RWPE1 (cell line): ENCODE measurements at regions not wholly inside any gene's neighbourhood (a gene's known extent, or its start where the extent isn't known, plus 50 kb on each side); places are given as distances from the start of the nearest gene placed in this dataset.

ENCODE experiments used
- CTCF ChIA-PET: fragments of 350-600 bp; sonication (Branson Sonifier 250); formaldehyde crosslinking; extraction: SDS; loops from one replicate; lab custom pipeline; 2021; lab: Yijun Ruan, JAX
- POLR2A ChIA-PET: fragments of 400-600 bp; formaldehyde crosslinking; extraction: SDS; loops from one replicate; lab custom pipeline; 2020; ENCODE audit warnings: antibody characterized with exemption; ENCODE audit not compliant: low non-redundant PET; lab: Yijun Ruan, JAX
- DNase-seq: peaks from one replicate; pipeline ENCODE4 v3.0.0; 2012; ENCODE audit warnings: low spot score
- H3K27ac ChIP-seq: fragments of 450-650 bp; 2 replicates; pipeline ENCODE4 v1.5.1; 2017
- TF ChIP-seq, protein P1 (sequence below): fragments of 450-650 bp; conservative IDR thresholded peaks from 2 replicates; pipeline ENCODE4 v1.5.1; 2017; ENCODE audit warnings: low read depth, mild to moderate bottlenecking

- TF ChIP-seq, protein P1, sequence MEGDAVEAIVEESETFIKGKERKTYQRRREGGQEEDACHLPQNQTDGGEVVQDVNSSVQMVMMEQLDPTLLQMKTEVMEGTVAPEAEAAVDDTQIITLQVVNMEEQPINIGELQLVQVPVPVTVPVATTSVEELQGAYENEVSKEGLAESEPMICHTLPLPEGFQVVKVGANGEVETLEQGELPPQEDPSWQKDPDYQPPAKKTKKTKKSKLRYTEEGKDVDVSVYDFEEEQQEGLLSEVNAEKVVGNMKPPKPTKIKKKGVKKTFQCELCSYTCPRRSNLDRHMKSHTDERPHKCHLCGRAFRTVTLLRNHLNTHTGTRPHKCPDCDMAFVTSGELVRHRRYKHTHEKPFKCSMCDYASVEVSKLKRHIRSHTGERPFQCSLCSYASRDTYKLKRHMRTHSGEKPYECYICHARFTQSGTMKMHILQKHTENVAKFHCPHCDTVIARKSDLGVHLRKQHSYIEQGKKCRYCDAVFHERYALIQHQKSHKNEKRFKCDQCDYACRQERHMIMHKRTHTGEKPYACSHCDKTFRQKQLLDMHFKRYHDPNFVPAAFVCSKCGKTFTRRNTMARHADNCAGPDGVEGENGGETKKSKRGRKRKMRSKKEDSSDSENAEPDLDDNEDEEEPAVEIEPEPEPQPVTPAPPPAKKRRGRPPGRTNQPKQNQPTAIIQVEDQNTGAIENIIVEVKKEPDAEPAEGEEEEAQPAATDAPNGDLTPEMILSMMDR: no peak
- ChIA-PET POLR2A (no interaction called here), CTCF (no interaction called here)
- no peak overlapping the region for H3K27ac ChIP-seq
- no peak for DNase-seq
Observed at GRCh38 chr18:33854086-33854826, 276.2 kb downstream of the ASXL3 start.

DNA sequence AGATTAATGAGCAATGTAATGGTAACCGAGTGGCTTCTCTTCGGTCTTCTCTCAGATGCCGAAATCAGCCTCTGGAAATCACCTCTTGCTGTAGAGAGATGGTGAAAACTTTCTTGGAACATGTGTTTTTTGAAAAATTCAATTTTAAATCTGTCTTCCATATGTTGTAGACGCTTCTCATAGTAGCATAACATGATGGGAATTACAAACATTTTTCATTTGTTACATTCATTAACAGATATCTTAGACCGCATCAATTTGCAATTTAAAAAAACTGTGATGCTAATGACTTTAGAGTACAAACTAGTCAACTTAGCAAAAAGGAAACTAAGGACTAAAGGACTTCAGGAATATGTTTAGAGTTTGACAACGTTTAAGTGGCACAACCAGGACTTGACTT is 275.2 kb downstream of the ASXL3 start:
- ChIA-PET CTCF (no interaction called here), POLR2A (no interaction called here)
- H3K27ac ChIP-seq: no peak overlapping the region
- DNase-seq: no peak
- TF ChIP-seq, protein P1: no peak

DNA sequence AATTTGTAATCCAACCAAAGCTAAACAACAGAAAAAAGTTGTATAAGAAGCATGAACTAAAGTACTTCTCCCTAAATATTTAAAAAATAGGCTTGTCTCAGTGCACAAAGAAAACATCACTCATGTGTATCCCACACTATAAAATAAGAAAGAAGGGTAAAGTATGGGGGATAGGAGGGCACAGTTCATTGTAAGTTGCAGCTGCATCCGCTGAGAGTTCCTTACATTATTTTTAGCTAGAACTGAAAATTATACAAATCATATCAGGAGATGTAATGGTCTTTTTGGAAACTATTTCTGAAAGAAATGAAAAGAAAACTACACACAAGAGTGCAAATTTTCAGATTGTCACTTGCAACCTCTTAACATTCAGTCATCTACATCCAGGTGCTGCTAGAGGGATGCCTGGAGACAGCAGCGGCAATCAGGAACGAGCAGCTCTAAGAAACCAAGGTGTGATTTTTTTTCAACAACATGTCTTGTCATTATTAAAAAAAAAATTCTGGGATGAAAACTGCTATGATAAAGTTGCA is 273.6 kb downstream of the ASXL3 start:
- no peak for DNase-seq
- H3K27ac ChIP-seq: no peak overlapping the region
- POLR2A ChIA-PET: no interaction called here
- TF ChIP-seq, protein P1: no peak
- CTCF ChIA-PET: no interaction called here

GRCh38 chr18:33849731-33850130 is 271.7 kb downstream of the ASXL3 start:
- DNase-seq: no peak
- ChIA-PET POLR2A (no interaction called here), CTCF (interaction anchor here (0.7 kb wide), 1 partner anchor 96 kb away, joined by 4 read pairs; no protein-coding TSS in a partner anchor)
- no peak overlapping the region for H3K27ac ChIP-seq
- TF ChIP-seq, protein P1: no peak

- no peak for DNase-seq
- TF ChIP-seq, protein P1: no peak
- ChIA-PET CTCF (no interaction called here), POLR2A (no interaction called here)
- H3K27ac ChIP-seq: no peak overlapping the region
Observed at GRCh38 chr18:33844232-33844631, 266.2 kb downstream of the ASXL3 start.

DNA sequence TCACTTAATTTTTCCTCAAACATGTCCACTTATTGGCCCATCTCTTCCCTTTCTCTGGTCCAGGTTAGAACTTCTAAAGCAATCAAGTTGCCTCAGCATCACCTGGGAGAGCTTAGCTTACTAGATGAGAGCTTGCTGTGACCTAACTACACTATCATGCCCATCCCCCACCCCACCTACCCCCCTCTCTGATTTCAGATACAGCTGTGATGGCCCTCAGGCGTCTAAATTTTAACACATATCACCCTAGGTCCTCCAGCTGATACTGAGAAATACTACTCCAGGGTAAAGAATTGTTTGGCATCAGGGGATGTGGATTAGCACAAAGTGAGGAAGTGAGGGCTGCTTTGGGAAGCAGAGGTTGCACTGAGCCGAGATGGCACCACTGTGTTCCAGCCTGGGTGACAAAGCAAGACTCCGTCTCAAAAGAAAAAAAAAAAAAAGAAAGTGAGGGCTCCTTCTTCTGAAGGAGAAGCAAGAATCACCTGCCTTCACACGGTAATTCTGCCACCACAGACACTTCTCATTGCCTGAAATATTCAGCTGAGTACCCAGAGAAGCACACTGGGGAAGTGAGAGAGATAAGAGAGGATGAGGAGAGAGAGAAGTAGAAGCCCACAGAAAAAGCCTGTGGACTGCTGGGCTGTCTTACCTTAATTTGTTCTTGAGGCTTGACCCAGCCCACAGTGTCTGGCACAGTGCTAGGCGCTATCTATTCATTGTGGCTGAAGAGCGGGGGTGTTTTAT is 263.4 kb downstream of the ASXL3 start:
- CTCF ChIA-PET: no interaction called here
- POLR2A ChIA-PET: no interaction called here
- H3K27ac ChIP-seq: no peak overlapping the region
- no peak for DNase-seq
- TF ChIP-seq, protein P1: no peak
